ENCODE measurements at regions not wholly inside any gene's neighbourhood (a gene's known extent, or its start where the extent isn't known, plus 50 kb on each side); places are given as distances from the start of the nearest gene placed in this dataset.

DNA sequence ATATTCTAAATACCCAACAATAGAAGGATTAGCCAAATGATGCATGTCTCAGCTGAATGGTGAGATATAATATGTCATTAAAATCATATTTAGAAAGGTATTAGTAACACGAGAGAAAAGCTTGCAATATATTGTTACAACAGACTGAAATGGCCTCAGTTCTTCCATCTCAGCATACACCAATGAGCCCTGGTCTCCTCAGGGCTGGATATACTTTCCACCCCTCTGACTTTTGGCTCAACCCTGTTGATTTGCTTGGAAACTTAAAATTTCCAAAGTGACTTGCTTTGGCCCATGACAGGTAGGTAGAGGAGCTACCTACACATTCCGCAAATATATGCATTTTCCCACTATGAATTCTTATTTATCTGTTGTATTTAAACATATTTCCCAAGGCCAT is 908.1 kb upstream of the TMEM132C start:
- no peak for DNase-seq

DNA sequence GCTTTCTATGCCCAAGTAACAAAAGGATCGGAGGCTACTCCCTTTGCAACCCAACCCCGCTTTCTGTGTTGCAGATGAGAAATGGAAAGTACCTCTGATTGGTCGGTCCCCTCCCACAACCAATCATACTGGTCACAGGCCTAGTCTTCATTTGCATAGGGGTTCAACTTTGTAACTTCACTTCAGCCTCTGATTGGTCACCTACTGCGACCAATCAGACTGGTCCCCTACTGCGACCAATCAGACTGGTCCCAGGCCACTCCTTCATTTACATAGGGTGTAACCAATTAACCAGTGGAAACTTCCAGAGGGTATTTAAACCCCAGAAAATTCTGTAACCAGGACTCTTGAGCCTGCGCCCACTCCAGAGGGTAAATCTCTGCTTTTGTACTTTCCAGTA is 906.4 kb upstream of the TMEM132C start:
- no peak for DNase-seq

DNA sequence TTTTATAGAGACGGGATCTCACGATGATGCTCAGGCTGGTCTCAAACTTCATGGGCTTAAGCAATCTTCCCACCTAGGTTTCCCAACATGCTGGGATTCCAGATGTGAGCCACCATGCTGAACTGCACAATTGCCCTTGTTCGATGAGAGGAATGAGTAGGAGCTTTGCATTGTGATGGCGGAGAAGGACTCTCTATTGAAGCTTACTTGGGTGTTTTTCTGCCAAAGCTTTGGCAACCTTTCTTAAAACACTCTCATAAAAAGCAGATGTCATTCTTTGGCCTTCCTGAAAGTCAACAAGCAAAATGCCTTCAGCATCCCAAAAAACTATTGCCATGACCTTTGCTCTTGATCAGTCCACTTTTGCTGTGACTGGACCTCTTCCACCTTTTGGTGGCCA is 904.8 kb upstream of the TMEM132C start:
- no peak for DNase-seq

DNA sequence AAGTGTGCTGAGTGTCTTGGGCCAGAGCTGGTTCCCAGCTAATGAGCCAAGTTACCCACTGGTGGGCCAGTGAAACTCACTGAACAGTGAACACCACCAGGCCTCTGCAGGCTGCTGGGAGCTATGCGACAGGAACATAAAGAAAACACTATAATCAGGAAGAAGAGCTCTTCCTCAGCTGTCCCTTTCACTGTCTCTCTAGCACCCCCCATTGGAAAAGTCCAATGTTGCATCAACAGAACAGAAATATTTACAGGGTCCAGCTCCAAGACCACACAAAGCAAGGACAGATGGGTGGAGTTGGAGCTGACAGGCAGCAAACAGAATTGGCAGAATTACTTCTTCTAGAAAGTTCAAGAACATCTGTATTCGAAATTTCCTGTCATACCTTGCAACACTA is 903.6 kb upstream of the TMEM132C start:
- no peak for DNase-seq

DNA sequence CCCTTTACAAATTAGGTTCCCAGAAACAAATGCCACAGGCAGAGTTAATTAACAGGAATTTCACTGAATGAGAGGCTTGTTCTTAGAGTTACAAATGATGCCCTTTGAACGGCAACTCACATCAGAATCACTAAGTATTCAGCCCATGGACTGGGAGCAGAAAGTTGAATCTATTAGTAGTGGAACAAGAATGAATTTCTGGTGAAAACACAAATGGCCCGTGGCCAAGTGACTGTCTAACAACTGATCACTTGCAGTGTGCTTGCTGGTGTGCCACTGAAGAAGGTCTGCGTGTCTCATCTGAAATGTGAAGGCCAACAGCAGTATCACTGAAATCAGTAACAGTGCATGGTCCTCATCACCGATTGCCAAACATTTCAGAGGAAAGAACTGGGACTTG is 893.4 kb upstream of the TMEM132C start:
- DNase-seq, result no peak

DNA sequence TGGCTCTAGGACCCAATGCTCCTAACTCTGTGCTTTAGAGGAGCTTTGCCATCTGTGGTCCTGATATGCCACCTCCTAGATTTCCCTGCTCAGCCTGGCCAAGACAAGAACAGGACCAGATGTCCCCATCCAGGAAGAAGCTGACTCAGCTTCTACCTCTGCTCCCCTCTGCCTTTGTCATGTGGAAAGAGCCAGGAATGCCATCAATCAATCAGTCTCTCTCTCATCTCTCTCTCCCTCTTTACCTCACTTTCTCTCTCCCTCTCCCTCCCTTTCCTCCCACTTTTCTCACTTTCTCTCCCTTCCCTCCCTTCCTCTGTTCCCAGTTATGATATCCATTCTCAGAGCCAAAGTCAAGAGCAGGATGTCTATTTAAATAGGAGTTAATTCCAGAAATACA is 892.5 kb upstream of the TMEM132C start:
- DNase-seq, result no peak

DNA sequence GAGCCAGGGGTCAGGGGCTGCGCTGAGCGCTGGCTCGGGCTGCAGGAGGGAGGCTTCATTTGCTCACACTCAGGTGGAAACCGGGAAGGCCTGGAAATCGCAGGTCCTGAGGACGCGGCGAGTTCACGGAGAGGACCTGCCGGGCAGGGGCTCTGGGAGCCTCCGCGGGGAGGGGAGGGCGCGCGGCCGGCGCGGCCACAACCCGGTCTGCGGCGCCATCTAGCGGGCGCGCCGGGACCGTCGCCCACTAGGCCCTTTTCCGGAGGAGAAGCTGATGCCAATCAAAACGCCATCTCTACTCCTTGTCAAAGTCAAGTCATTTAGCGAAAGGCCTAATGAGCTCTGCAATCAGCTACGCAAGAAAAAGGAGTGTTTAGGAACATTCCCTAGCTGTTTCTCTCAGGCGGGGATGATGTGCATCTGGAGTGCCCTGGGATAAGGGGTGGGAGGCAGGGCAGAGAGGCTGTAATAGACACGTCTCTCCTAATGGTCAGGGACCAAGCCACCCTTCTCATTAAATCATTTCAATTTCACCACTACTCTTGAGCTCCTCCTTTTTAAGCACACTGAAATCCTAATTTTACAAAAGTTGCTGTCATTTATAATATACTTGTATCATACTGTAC is 885.8 kb upstream of the TMEM132C start:
- peak; percentile 13 for DNase-seq

DNA sequence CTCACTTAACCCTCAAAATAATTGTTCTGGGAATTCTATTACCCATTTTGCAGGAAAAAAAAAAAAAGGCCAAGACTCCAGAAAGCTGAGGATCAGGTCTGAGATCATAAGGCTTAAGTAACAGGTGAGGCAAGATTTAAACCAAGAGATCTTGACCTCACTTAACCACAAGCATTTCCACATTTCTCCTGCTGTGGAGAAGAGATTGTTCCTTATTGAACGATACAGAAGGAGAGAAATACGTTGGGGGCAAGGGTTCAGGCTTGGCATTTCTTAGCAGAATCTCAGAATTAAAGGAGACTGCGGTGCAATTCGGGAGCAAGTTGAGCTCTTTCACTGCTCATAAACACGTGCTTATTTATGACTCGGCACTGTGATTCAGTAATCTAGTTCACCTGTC is 885.3 kb upstream of the TMEM132C start:
- DNase-seq, result no peak

DNA sequence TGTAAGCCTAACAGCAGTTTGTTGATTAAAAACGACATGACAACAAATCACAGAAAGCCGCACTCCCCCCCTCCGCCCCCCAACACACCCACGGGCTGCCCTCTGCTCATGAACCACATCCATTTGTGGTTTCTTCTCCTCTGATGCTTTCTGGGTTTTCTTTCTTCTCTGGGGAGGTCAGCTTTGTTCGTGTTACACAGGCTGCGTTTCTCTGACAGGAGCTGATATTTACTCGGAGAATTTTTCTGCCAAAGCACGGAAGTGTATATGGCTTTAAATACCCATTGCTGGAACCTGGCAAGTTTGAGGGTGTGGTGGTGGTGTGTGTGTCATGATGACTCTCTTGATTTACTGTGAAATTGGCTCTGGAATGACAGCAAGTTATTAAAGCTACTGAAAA is 883.7 kb upstream of the TMEM132C start:
- no peak for DNase-seq

DNA sequence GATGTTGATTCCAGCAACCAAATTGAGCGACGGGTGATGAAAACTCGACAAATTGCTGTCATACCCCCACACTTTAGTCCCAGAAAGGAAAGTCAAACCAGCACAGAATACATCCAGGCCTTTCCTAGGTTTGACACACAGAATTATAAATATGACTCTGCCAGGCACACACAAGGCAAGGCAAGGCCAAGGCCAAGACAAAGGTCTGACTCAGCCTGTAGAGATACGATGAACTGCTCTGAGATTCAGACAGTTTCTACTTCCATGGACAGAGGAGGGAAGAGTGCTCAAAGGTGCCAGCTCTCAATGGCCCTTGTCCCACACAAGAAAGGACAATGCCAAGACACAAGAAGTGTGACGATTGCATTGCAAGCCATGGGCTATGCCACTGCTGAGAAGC is 880.2 kb upstream of the TMEM132C start:
- DNase-seq, result no peak

DNA sequence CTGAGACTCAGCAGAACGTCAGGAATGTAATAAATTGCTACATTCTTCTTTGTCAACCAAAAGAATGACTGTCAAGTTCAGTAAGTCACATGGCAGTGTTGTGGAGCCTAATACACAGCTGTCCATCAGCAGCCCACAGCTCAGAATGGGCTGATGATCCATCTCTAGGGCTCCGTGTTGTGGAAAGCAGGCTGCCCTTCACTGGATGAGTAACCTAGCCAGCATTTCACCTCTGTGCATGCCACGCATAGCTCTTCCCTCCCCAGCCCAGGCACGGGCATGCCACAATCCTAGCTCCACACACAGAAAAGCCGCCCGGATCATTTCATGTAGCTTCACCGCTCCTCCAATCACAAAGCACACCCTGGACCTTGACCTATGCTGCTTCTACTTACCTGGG is 878.0 kb upstream of the TMEM132C start:
- DNase-seq, result no peak

DNA sequence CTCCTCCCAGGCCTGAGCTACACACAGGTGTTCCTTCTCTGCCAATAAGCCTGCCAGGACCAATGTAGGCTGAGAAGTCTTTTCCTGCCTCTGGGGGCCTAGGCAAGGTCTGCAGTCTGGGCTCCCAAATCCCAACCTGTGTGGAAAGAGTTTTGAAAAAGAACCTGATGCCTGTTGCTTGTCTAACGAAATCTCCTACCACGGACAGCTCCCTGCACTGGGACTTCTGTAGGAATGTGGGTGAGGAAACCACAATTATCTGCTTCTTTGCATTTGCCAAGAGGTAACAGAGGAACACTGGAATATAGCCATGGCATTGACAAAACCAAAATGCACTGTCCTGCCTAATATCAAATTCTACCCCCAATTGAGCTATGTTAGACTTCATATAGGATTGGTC is 877.0 kb upstream of the TMEM132C start:
- DNase-seq, result no peak

DNA sequence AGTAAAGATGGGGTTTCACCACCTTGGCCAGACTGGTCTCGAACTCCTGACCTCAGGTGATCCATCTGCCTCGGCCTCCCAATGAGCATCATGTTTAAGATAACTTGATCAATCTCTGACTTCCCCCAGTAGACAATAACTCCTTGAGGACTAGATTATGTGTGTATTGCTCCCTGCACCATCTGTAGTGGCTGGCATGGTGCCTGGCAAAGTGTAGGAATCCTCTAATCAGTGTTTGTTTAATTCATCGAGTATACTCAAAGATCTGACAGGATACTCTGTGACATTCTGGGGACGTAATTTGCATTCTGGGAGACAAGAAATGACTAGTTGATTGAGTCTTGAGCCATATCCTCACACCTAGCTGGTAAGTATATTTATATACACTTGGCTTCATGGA is 873.5 kb upstream of the TMEM132C start:
- DNase-seq, result no peak

DNA sequence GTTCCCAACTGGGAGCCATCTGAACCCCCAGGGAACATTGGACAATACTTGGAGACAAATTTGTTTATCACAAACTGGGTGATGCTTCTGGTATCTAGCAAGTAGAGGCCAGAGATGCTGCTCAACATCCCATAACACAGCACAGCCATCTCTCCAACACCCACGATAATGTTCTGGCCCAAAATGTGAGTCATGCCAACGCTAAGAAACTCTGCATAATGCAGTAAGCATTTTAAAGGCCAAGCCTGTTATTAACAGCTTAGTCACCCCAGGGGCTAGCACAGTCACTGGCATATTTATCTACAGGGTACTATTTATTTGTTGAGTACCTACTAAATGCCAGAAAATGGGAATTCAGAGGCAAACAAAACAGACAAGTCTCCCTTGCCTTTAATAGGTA is 873.1 kb upstream of the TMEM132C start:
- no peak for DNase-seq

DNA sequence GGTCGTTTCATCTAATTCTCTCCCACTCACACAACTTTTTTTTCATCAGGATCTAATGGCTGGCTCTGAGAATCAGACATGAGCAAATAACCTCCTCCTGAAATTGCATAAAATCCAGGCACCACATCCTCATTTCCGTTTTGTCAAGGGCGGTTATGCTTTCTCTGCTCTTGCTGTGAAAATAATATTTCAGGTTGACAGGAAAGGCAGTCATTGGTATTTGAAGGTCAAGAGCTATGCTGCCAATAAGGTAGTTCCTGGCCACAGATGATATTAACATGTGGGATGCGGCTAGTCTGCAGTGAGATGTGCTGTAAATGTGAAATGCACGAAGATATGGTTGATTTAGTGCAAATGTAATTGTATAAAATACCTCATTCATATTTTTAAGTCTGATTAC is 870.2 kb upstream of the TMEM132C start:
- DNase-seq, result no peak

DNA sequence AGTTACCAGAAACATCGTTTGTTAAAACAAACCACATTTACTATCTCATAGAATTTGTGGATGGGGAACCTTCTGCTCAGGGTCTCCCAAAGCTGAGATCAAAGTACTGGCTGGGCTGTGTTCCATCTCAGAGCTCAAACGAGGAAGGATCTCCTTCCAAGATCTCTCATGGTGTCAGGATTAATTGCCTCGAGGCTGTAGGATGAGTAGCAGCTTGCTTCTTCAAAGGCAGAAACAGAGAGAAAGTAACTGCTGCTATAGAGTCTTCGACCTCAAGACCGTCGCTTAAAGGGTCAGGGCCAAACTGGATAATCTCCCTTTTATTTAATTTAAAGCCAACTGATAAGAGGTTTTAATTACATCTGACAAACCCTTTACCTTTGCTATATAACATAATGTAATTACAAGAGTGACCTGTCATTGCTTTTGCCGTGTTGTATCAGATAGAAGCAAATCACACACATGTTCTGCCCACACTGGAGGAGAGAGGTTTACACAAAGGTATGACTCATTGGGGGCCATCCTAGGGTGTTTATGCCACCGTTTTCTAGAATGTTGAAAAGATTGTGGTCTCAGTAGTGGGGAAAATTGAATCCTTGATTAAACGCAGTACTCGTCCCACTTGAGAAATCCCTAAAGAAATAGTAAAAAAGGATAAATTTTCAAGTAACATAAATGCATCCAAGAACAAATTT is 868.8 kb upstream of the TMEM132C start:
- no peak for DNase-seq

DNA sequence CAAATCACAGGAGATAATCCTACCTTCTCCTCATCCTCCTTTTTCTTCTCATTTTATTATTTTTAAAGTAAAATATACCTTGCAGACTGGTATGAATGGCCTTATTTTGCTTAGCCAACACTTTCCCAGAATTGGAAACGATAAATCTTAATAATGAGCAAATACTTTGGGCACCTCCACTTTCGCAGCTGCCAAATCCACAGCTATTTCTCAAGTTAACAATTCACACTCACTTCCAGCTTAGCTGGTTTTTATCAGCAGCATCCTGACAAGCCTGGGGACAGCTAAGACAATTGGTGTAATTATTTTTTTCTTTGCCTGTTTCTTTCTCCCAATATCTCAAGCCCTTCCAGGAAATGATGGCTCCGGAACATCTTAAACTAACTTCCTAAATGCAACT is 867.5 kb upstream of the TMEM132C start:
- no peak for DNase-seq

DNA sequence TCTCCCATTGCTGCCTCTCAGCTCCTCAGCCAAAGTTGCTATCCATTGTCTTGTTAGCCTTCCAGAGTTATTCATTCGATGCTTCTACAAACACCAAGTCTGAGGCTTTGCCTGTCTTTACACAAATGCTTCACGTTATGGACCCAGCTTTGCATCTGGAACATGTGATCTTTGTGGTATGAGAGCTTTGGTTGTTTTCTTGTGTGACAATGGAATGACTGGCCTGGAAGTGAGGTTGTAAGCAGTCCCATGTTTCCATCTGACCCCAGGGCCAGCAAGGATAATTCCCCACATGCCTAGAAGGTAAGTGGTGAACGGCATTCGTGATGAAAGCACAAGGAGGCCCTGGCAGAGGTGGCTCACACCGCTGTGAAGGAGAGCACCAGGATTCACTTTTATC is 866.7 kb upstream of the TMEM132C start:
- DNase-seq, result no peak

DNA sequence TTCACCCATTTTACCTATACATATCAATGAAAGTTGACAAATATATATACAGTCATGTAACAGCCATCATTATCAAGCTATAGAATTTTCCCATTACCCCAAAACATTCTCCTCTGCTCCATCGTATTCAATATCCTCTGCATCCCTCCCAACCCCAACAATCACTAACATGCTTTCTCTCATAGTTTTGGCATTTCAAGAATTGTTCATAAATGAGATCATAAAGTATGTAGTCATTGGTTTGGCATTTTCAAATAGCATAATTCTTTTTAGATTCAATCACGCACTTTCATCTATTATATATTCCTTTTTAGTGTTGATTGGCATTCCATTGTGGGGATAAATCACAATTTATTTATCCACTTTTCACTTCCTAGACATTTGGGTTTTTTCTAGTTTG is 866.0 kb upstream of the TMEM132C start:
- no peak for DNase-seq

DNA sequence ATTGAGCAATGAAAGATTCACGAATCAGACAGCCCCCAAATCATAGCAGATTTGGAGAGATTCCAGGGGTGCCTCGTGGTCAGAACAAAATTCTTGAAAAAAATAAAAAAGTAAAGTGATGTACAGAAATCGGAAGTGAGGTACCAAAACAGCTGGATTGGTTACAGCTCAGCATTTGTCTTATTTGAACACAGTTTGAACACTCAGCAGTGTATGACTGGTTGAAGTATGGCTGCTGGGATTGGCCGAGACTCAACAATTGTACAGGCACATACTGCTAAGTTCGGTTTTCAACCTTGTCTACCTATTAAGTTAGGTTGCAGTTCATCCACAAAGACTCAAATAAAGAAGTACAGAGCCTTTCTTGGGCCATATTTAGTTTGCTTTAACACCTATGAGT is 865.4 kb upstream of the TMEM132C start:
- DNase-seq, result no peak

DNA sequence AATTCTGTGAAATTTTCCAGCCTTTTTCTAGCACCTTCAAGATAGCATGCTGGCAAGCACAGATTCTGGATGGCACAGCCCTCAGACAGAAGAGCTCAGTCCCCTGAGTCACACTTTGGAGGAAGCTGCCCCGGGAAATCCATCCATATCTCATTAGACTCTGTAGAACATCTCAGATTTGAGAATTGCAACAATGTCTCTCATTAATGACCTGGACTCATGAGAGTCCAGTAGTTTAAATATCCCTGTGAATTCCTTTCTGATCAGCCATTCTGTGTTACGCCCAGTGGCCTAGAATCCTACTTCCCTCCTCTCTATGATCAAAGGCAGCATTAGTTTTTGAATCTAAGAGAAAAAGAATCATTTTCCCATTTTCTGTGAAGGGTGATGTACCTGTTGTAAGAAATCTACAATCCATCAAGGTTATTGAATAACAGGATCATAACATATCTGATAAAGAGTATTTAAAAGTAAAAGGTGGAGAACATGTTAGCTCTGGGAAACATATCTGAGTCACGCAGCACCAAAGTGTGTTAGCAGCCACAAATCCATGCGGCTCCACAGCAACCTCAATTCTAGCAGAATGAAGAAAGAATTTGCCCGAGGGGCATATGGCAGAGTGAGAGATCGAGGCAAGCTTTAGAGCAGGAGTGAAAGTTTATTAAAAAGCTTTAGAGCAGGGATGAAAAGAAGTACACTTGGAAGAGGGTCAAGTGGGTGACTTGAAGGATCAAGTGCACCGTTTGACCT is 855.6 kb upstream of the TMEM132C start:
- DNase-seq, result no peak

DNA sequence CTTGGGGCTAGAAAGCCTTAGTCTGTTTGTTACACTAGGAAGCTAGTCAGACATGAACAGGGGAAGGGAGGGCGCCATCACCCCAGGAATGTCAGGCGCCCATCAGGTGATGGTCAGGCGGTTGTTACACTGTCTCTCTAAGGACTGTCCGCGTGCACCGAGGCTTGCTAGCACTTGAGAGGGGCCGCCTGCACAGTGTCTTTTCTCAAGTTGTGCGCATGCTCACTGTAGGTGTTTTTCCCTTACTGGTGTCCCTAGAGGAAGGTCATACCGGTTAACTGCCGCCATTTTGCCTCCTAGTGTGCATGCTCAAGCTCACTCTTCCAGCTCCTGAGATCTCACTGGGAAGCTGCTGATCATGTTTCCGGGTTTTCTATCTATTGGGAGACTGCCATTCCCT is 855.0 kb upstream of the TMEM132C start:
- DNase-seq, result no peak

DNA sequence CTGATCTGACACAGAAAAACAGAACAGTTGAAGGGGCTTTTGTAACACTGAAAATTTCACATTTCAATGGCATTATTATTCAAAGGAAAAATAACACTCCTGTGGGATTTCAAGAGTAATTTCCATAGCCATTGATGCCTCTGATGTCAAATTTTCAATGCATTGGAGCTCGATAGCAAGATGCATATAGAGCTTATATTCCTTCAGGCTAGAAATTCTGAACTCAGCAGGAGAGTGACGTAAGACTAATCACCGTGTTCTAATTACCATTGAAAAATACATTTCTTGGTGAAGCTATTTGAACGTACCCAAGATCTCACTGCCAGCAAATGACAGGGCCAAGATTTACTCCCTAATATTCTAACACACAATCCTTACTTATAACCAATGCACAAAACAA is 854.1 kb upstream of the TMEM132C start:
- no peak for DNase-seq

DNA sequence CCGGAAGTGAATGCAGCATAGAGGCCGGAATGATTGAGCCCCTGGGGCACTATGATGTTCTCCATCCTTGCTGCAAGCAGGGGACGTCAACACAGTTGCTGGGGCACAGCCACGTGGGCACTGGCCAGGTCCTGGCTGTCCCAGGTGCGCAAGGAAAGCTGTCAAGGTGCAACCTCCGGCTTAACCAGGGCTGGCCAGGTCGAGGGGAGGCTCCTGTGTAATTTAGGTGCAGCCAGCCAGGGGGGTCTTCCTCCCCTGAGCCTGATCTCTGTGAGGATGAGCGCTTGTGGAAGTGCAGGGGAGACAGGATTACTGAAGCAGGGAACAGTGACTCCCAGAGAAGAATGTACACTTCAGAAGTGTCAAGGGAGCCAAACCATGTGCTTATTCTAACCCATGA is 852.8 kb upstream of the TMEM132C start:
- DNase-seq, result no peak

DNA sequence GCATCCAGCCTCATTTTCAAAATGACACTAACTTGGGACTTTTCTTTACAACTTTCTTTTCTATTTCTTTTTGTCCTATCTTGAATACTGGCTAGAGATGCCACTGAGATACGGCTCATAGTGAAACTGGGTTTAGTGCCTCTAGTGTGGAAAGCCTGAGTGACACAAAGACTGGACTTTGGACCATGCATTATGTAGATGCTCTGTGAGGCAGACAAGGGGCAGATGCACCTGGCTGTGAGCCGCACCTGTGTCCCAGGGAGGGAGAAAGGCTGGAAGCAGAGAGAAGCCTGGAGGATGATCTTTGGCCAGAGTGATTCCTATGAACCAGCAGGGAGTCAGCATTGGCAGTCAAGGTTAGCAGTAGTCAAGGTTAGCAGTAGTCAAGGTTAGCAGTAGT is 852.3 kb upstream of the TMEM132C start:
- DNase-seq, result peak; percentile 89
